DND-41 (cell line): ENCODE measurements at regions not wholly inside any gene's neighbourhood (a gene's known extent, or its start where the extent isn't known, plus 50 kb on each side); places are given as distances from the start of the nearest gene placed in this dataset.

ENCODE experiments used
- ATAC-seq: fragments of 200-7000 bp; cut with Tn5 transposase; 3 replicates; pipeline ENCODE4 v1.9.1; 2021; ENCODE audit warnings: low read depth; ENCODE audit not compliant: insufficient read depth
- DNase-seq: peaks from one replicate; pipeline ENCODE4 v3.0.0-alpha.2; 2020
- H2AFZ ChIP-seq: 2 replicates; pipeline ENCODE4 v1.6.0; 2012; ENCODE audit warnings: low read depth, low read length
- H3K27ac ChIP-seq: 2 replicates; pipeline ENCODE4 v1.5.1; 2012; ENCODE audit warnings: low read length, inconsistent platforms
- H3K27me3 ChIP-seq: fragments of 200-600 bp; sonication (generic); 2 replicates; pipeline ENCODE4 v1.6.0; 2012; ENCODE audit warnings: low read length, mild to moderate bottlenecking, inconsistent platforms; ENCODE audit not compliant: insufficient read depth, poor library complexity
- H3K36me3 ChIP-seq: 2 replicates; pipeline ENCODE4 v1.5.1; 2012; ENCODE audit warnings: low read length, inconsistent platforms; ENCODE audit not compliant: insufficient read depth
- H3K4me1 ChIP-seq: 2 replicates; pipeline ENCODE4 v1.5.1; 2012; ENCODE audit warnings: mild to moderate bottlenecking, low read length; ENCODE audit not compliant: insufficient read depth
- H3K4me2 ChIP-seq: 2 replicates; pipeline ENCODE4 v1.6.0; 2012; ENCODE audit warnings: mild to moderate bottlenecking, moderate library complexity, low read length, inconsistent platforms; ENCODE audit not compliant: insufficient read depth
- H3K4me3 ChIP-seq, 2 experiments: fragments of 200-600 bp in 1 of 2; shearing (Covaris generic) in 1 of 2; 2 replicates each; pipeline ENCODE4 v1.5.1; 2012 to 2016; ENCODE audit warnings: inconsistent platforms in 2 of 2, low read length in 2 of 2, mild to moderate bottlenecking in 2 of 2, low read depth in 1 of 2, moderate library complexity in 1 of 2
- H3K79me2 ChIP-seq: 2 replicates; pipeline ENCODE4 v1.6.0; 2012; ENCODE audit warnings: low read length, inconsistent platforms; ENCODE audit not compliant: insufficient read depth
- H3K9ac ChIP-seq: 2 replicates; pipeline ENCODE4 v1.6.0; 2012; ENCODE audit warnings: low read depth, mild to moderate bottlenecking, inconsistent platforms, low read length, moderate library complexity
- H3K9me3 ChIP-seq: 2 replicates; pipeline ENCODE4 v1.5.1; 2012; ENCODE audit warnings: low read length, moderate library complexity, mild to moderate bottlenecking, inconsistent platforms; ENCODE audit not compliant: insufficient read depth, severe bottlenecking
- H4K20me1 ChIP-seq: 2 replicates; pipeline ENCODE4 v1.6.0; 2012; ENCODE audit warnings: low read length; ENCODE audit not compliant: insufficient read depth
- EZH2 ChIP-seq: IDR thresholded peaks from 3 replicates; pipeline ENCODE4 v1.6.1; 2012; ENCODE audit warnings: borderline replicate concordance, low read depth, mild to moderate bottlenecking, moderate library complexity, low read length, inconsistent platforms; ENCODE audit not compliant: severe bottlenecking
- TF ChIP-seq, protein P1 (sequence below): IDR thresholded peaks from 2 replicates; pipeline ENCODE4 v1.5.1; 2012; ENCODE audit warnings: borderline replicate concordance, low read length, moderate library complexity, mild to moderate bottlenecking; ENCODE audit not compliant: poor library complexity, severe bottlenecking; ENCODE audit errors: extremely low read depth

DNA sequence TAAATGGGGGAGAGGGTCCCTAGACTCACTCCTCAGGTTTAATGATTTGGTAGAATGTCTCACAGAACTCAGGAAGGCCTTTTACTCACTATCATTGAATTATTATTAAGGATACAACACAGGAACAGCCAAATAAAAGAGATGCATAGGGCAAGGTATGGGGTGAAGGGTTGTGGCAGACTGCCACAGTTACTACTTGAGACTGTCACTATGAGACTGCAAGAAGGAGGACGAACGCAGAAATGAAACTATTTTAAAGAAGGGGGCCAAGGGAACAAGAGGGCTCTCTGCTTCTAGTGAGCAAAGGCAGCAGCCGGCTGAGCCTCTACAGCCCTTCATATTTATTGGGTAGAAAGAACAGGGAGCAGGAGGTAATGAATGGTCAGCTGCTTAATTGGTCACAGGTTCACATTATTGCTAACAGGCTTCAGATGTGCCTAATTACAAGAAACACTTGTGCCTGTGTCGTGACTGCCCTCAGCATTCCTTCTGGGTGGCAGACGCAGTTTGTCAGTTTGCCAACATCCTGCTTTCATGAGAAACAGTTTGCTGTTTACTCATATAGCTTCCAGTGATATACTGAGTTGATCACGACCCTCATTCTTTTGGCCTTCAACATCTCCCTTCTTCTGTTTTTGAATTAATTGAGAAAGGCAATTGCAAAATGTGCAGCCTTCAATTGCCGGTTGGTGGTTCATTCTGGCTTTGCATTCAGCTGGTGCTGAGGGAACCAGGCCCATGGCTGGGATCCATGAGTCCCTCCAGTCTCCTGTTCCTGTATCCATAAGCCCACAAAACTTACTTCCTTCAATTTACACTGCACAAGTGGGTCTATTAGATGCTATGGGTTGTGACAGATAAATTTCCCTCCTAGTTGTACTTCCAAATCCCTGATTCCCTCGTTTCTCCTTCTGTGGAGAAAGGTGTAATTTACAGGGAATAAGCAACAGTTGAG is 82.8 kb upstream of the PLEKHG7 start:
- H3K36me3 ChIP-seq, result no peaks in the 10 kb centered on the region
- no peaks in the 10 kb centered on the region for H3K9me3 ChIP-seq
- TF ChIP-seq, protein P1, sequence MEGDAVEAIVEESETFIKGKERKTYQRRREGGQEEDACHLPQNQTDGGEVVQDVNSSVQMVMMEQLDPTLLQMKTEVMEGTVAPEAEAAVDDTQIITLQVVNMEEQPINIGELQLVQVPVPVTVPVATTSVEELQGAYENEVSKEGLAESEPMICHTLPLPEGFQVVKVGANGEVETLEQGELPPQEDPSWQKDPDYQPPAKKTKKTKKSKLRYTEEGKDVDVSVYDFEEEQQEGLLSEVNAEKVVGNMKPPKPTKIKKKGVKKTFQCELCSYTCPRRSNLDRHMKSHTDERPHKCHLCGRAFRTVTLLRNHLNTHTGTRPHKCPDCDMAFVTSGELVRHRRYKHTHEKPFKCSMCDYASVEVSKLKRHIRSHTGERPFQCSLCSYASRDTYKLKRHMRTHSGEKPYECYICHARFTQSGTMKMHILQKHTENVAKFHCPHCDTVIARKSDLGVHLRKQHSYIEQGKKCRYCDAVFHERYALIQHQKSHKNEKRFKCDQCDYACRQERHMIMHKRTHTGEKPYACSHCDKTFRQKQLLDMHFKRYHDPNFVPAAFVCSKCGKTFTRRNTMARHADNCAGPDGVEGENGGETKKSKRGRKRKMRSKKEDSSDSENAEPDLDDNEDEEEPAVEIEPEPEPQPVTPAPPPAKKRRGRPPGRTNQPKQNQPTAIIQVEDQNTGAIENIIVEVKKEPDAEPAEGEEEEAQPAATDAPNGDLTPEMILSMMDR, result no peak
- TF ChIP-seq EZH2, result no peak
- H4K20me1 ChIP-seq, result no peaks in the 10 kb centered on the region
- no peak overlapping the region for H3K9ac ChIP-seq
- no peaks in the 10 kb centered on the region for H3K79me2 ChIP-seq
- H3K27me3 ChIP-seq, result no peaks in the 10 kb centered on the region
- DNase-seq, result no peak
- no peak overlapping the region for H2AFZ ChIP-seq
- H3K27ac ChIP-seq, result no peak overlapping the region
- H3K4me2 ChIP-seq, result no peak overlapping the region
- no peak overlapping the region for H3K4me3 ChIP-seq
- no peaks in the 10 kb centered on the region for H3K4me1 ChIP-seq
- ATAC-seq, result no peak

- Histone ChIP-seq H3K27me3 (no peaks in the 10 kb centered on the region), H3K4me2 (no peak overlapping the region), H3K4me3 (no peak overlapping the region), H3K9me3 (no peaks in the 10 kb centered on the region), H2AFZ (no peak overlapping the region), H3K27ac (no peak overlapping the region), H4K20me1 (no peaks in the 10 kb centered on the region), H3K4me1 (no peaks in the 10 kb centered on the region), H3K36me3 (no peaks in the 10 kb centered on the region), H3K79me2 (no peaks in the 10 kb centered on the region), H3K9ac (no peak overlapping the region)
- no peak for TF ChIP-seq EZH2
- TF ChIP-seq, protein P1, result no peak
- ATAC-seq, result no peak
- no peak for DNase-seq
Observed at GRCh38 chr12:92619026-92619425, 83.8 kb upstream of the PLEKHG7 start.

GRCh38 chr12:92615703-92616102 is 87.1 kb upstream of the PLEKHG7 start:
- H3K27ac ChIP-seq, result no peak overlapping the region
- ATAC-seq, result no peak
- no peak overlapping the region for H2AFZ ChIP-seq
- no peaks in the 10 kb centered on the region for H4K20me1 ChIP-seq
- no peak overlapping the region for H3K9ac ChIP-seq
- no peaks in the 10 kb centered on the region for H3K27me3 ChIP-seq
- no peak for TF ChIP-seq EZH2
- TF ChIP-seq, protein P1, result no peak
- no peaks in the 10 kb centered on the region for H3K4me1 ChIP-seq
- no peak overlapping the region for H3K4me2 ChIP-seq
- no peaks in the 10 kb centered on the region for H3K36me3 ChIP-seq
- no peaks in the 10 kb centered on the region for H3K79me2 ChIP-seq
- no peak for DNase-seq
- no peak overlapping the region for H3K4me3 ChIP-seq
- no peaks in the 10 kb centered on the region for H3K9me3 ChIP-seq
